PC-9 (cell line): ENCODE measurements at regions not wholly inside any gene's neighbourhood (a gene's known extent, or its start where the extent isn't known, plus 50 kb on each side); places are given as distances from the start of the nearest gene placed in this dataset.

Source experiments
- BruUV-seq: library from RNA; stranded (reverse); fragments of 400-500 nt; replicated peaks from 2 replicates; lab custom pipeline; 2021; lab: Mats Ljungman, UMichigan
- CTCF ChIA-PET: fragments of 300-600 bp; sonication (Branson Sonifier 250); formaldehyde crosslinking; loops from one replicate; lab custom pipeline; 2022; ENCODE audit warnings: antibody characterized with exemption; lab: Charles Lee
- POLR2A ChIA-PET: fragments of 300-600 bp; sonication (Branson Sonifier 250); formaldehyde crosslinking; loops from one replicate; lab custom pipeline; 2022; ENCODE audit warnings: antibody characterized with exemption; ENCODE audit not compliant: unreplicated experiment; lab: Charles Lee
- DNase-seq, 2 experiments: peaks; one replicate each; pipeline versions ENCODE4 v3.0.0 to v3.0.0-alpha.2; 2015 to 2022; ENCODE audit warnings: mixed read lengths in 1 of 2
- H2AFZ ChIP-seq: fragments of 200-600 bp; sonication (generic); 2 replicates; pipeline ENCODE4 v1.8.1; 2017; ENCODE audit warnings: antibody characterized with exemption
- H3F3A ChIP-seq: fragments of 200-600 bp; sonication (generic); 2 replicates; pipeline ENCODE4 v1.8.1; 2017; ENCODE audit warnings: antibody characterized with exemption, mild to moderate bottlenecking, low read depth; ENCODE audit not compliant: insufficient read depth
- H3K27ac ChIP-seq: fragments of 200-600 bp; sonication (generic); 2 replicates; pipeline ENCODE4 v1.6.1; 2016; ENCODE audit warnings: mixed run types
- H3K27me3 ChIP-seq: fragments of 200-600 bp; sonication (generic); 2 replicates; pipeline ENCODE4 v1.6.1; 2016; ENCODE audit warnings: low read depth, mixed run types; ENCODE audit not compliant: insufficient read depth
- H3K36me3 ChIP-seq: fragments of 200-600 bp; sonication (generic); 2 replicates; pipeline ENCODE4 v1.6.1; 2016; ENCODE audit warnings: low read depth, mixed run types
- H3K4me1 ChIP-seq: fragments of 200-600 bp; sonication (generic); replicated peaks from 2 replicates; pipeline ENCODE4 v1.6.1; 2016; ENCODE audit warnings: mixed run types; ENCODE audit not compliant: insufficient read depth
- H3K4me2 ChIP-seq: fragments of 200-600 bp; sonication (generic); 2 replicates; pipeline ENCODE4 v1.6.1; 2017; ENCODE audit warnings: mixed run types
- H3K4me3 ChIP-seq: fragments of 200-600 bp; sonication (generic); 2 replicates; pipeline ENCODE4 v1.6.1; 2016; ENCODE audit warnings: mixed run types
- H3K79me2 ChIP-seq: fragments of 200-600 bp; sonication (generic); 2 replicates; pipeline ENCODE4 v1.6.1; 2017; ENCODE audit warnings: low read depth, mixed run types
- H3K9me2 ChIP-seq: fragments of 200-600 bp; sonication (generic); 2 replicates; pipeline ENCODE4 v1.8.1; 2017; ENCODE audit warnings: mild to moderate bottlenecking; ENCODE audit not compliant: insufficient read depth
- H3K9me3 ChIP-seq: fragments of 200-600 bp; sonication (generic); 2 replicates; pipeline ENCODE4 v1.8.1; 2016; ENCODE audit warnings: low read depth; ENCODE audit not compliant: insufficient read depth
- H4K20me1 ChIP-seq: fragments of 200-600 bp; sonication (generic); 2 replicates; pipeline ENCODE4 v1.8.1; 2017; ENCODE audit not compliant: insufficient read depth
- CTCF ChIP-seq: fragments of 200-600 bp; sonication (generic); conservative IDR thresholded peaks from 2 replicates; pipeline ENCODE4 v1.6.1; 2017; ENCODE audit warnings: mixed run types, antibody characterized with exemption, mild to moderate bottlenecking, moderate library complexity
- EZH2 ChIP-seq: fragments of 200-600 bp; sonication (generic); IDR thresholded peaks from 2 replicates; pipeline ENCODE4 v1.8.0; 2017; ENCODE audit warnings: antibody characterized with exemption, low read depth
- intact Hi-C: fragments of 100-400 bp; cut with micrococcal nuclease; formaldehyde crosslinking; loops from one replicate; pipeline ENCODE4 v1.10.0; 2022; ENCODE audit not compliant: unreplicated experiment

GRCh38 chr5:2221450-2221849, 338.7 kb upstream of the IRX4 start:
- Histone ChIP-seq H3K9me2 (no peaks in the 10 kb centered on the region), H3K4me3 (no peak overlapping the region), H3K4me1 (no peaks in the 10 kb centered on the region), H3K27me3 (peaks cover 59% of the 10 kb centered on the region), H3K27ac (no peak overlapping the region), H3K4me2 (no peak overlapping the region), H4K20me1 (peaks cover 6% of the 10 kb centered on the region; the same call in 1 of the 2 replicates), H2AFZ (no peak overlapping the region), H3K36me3 (no peaks in the 10 kb centered on the region), H3K9me3 (no peaks in the 10 kb centered on the region), H3F3A (no peaks in the 10 kb centered on the region), H3K79me2 (no peaks in the 10 kb centered on the region)
- no peak for DNase-seq
- TF ChIP-seq CTCF = no peak
- no peak for TF ChIP-seq EZH2
- intact Hi-C loops = no loop called here
- POLR2A ChIA-PET = no interaction called here
- CTCF ChIA-PET = no interaction called here
- BruUV-seq = no TSS peak

- no peaks in the 10 kb centered on the region for H3K9me2 ChIP-seq
- peaks cover 66% of the 10 kb centered on the region for H3K27me3 ChIP-seq
- no peak overlapping the region for H3K4me3 ChIP-seq
- H3K9me3 ChIP-seq = no peaks in the 10 kb centered on the region
- no peaks in the 10 kb centered on the region for H3K79me2 ChIP-seq
- no peak overlapping the region for H3K27ac ChIP-seq
- no peak overlapping the region for H2AFZ ChIP-seq
- no TSS peak for BruUV-seq
- H3K36me3 ChIP-seq = no peaks in the 10 kb centered on the region
- H3K4me2 ChIP-seq = no peak overlapping the region
- H3K4me1 ChIP-seq = no peaks in the 10 kb centered on the region
- intact Hi-C loops = no loop called here
- no peak for DNase-seq
- POLR2A ChIA-PET = no interaction called here
- peaks cover 6% of the 10 kb centered on the region; the same call in 1 of the 2 replicates for H4K20me1 ChIP-seq
- no peaks in the 10 kb centered on the region for H3F3A ChIP-seq
- CTCF ChIA-PET = no interaction called here
- TF ChIP-seq CTCF (no peak), EZH2 (no peak)
Observed at GRCh38 chr5:2220741-2221140, 338.0 kb upstream of the IRX4 start.

- ChIA-PET CTCF (no interaction called here), POLR2A (no interaction called here)
- intact Hi-C loops = no loop called here
- TF ChIP-seq CTCF (no peak), EZH2 (no peak)
- Histone ChIP-seq H3K4me3 (no peak overlapping the region), H4K20me1 (peaks cover 2% of the 10 kb centered on the region; the same call in 1 of the 2 replicates), H3K27me3 (peaks cover 70% of the 10 kb centered on the region), H3K4me2 (no peak overlapping the region), H3K4me1 (no peaks in the 10 kb centered on the region), H3F3A (no peaks in the 10 kb centered on the region), H3K9me3 (no peaks in the 10 kb centered on the region), H3K27ac (no peak overlapping the region), H3K36me3 (no peaks in the 10 kb centered on the region), H2AFZ (no peak overlapping the region), H3K79me2 (no peaks in the 10 kb centered on the region), H3K9me2 (no peaks in the 10 kb centered on the region)
- no peak for DNase-seq
- BruUV-seq = no TSS peak
Observed at GRCh38 chr5:2219149-2219776, 336.5 kb upstream of the IRX4 start.
